ENCODE measurements at regions not wholly inside any gene's neighbourhood (a gene's known extent, or its start where the extent isn't known, plus 50 kb on each side); places are given as distances from the start of the nearest gene placed in this dataset.

GRCh38 chr21:27078915-27079314 is 112.0 kb upstream of the ADAMTS5 start:
- no peak for DNase-seq (ENCODE audit: low read depth in 2 of 2)

DNA sequence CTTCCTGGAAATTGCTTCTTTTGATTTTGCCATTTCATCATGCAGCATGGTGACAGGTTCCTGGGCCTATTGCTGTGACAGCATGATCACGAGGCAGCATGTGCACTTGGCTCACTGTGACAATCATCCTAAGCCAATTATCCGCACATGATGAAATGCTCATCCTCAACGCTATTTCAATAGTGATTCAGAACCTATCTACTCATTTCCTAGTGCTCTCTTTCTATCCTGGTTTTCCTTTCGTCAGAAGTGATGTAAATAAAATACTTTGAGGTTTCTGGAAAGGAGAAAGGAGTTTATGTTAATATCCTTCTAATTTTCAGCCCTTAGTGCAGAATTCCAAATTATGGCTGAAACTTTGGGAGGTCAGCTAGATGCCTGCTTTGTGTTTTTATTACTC is 110.6 kb upstream of the ADAMTS5 start:
- no peak for DNase-seq (ENCODE audit: low read depth in 2 of 2)

- DNase-seq (ENCODE audit: low read depth in 2 of 2): no peak
Observed at GRCh38 chr21:27076025-27076424, 109.1 kb upstream of the ADAMTS5 start.

DNA sequence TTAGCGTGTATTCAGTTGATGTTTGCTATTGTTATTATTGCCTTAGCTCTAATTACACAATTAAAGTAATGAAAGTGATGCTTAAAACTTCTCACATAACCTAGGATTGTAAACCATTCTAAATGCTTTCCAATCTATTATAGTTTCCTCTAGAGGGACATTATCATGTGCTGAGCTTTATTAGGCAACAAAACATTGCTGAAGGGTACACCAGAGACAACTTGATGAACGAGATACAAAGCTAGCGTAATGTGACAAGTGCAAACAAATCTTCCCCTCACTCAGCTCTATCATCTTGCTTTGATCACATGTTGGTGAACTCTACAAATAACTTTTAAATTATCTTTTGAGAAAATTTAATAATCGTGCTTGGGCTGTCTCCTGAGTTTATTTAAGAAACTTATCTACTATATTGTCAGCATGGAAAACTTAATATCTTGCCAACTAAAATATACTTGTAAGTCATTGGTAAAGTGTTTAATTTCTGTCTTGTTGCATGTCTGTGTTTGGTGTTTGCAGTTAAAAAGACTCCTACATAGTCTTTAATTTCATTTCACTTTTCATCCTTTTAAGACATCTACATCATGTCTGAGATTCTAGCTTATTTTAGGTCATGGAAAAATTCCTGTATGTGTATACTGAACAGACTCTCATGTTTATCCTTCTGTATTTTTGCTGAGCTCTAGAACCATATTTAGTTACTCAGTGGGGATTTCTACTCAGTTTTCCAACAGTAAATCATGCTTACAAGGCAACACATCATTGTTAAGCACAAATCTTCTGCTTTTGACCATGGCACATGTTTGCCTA is 104.2 kb upstream of the ADAMTS5 start:
- no peak for DNase-seq (ENCODE audit: low read depth in 2 of 2)

GRCh38 chr21:27068811-27069210 is 101.9 kb upstream of the ADAMTS5 start:
- no peak for DNase-seq (ENCODE audit: low read depth in 2 of 2)

DNA sequence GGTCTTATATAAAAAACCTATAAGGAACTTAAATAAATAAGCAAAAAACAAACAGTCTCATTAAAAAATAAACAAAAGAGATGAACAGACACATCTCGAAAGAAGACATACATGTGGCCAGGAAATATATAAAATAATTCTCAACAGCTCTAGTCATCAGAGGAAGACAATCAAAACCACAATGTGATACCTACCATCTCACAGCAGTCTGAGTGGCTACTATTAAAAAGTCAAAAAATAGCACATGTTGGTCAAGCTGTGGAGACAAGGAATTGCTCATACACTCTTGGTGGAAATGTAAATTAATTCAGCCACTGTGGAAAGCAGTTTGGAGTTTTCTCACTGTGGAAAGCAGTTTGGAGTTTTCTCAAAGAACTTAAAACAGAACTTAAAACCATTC is 100.3 kb upstream of the ADAMTS5 start:
- no peak for DNase-seq (ENCODE audit: low read depth in 2 of 2)

DNA sequence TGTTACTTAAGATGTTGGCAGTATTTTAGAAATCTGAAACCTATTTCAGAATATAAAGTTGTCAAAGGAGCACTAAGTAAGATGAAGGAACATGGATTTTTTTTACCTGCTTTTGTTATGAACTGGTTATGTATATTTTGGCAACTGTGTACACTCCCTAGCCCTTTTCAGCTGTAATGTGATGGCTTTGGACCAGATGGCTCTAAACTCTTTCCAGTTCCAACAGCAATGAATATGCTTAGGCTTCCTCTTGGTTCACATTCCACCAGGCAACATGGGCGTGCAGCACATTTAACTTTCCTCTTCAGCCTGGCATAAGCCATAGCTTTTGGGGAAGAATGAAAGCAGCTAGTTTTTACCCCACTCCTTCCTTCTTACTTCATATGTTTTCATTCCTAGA is 95.6 kb upstream of the ADAMTS5 start:
- DNase-seq (ENCODE audit: low read depth in 2 of 2): no peak

DNA sequence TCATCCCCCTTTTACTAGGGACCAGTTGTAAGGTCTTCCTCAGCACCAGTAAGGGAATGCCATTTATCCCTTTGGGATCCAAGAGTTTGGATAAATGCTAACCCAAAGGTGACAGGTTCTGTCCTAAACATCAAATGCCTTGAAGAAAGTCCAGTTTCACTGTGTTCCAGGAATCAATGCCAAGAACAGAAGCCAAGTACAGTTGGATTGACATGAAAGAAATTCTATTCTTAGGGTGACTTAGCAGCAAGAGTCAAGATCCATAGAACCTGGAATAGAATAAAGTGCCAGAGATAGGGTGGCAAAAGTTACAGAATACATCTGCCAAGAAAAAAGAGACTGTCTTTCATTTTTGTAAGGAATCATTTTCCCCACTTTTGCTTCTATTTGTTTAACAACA is 94.9 kb upstream of the ADAMTS5 start:
- DNase-seq (ENCODE audit: low read depth in 2 of 2): no peak

- DNase-seq (ENCODE audit: low read depth in 2 of 2): no peak
Observed at GRCh38 chr21:27060190-27060589, 93.3 kb upstream of the ADAMTS5 start.

DNA sequence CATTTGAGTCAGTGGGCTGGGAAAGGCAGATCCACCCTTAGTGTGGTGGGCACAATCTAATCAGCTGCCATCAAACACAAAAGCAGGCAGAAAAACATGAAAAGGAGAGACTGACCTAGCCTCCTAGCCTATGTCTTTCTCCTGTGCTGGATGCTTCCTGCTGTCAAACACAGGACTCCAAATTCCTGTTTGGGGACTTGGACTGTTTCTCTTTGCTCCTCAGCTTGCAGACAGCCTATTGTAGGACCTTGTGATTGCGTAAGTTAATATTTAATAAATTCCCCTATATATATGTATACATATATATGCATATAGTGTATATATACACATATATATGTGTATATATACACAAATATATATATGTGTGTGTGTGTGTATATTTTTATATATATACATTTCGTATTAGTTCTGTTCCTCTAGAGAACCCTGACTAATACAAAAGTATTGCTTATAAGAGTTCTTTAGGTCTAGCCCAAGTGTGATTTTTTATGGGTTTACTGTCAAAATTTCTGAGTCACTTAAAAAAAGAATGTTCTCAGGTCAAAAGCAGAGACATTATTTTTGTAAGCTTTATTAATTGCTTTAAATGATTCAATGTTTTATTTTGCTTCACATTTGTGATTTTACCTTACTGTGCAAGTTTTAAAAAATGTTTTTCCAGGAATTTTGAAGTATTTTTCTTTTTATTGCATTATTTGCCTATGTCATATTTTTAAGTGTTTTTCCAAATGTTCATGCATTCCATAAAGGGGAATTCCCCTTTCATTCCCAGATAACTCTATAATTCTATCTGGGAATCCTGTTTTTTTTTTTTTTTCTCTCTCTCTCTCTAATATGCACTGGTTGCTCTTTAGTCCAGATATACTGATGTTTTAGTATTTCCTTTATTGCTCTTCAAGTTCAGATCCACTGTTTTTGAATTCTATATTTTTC is 92.1 kb upstream of the ADAMTS5 start:
- no peak for DNase-seq (ENCODE audit: low read depth in 2 of 2)

DNA sequence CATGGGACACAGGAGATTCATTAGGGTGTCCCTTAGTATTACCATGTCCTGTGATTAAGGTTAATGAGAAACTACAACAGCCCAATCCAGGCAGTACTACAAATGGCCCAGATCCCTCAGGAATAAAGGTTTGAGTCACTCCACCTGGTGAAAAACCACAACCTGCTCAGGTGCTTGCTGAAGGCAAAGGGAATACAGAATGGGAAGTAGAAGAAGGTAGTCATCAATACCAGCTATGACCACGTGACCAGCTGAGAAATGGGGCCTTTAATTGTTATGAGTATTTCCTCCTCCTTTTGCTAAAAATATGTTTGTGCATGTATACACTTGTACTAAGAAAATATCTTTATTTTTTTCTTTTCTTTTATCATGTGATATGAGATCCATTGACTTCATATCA is 91.1 kb upstream of the ADAMTS5 start:
- no peak for DNase-seq (ENCODE audit: low read depth in 2 of 2)

- no peak for DNase-seq (ENCODE audit: low read depth in 2 of 2)
Observed at GRCh38 chr21:27047658-27048314, 80.9 kb upstream of the ADAMTS5 start.

DNA sequence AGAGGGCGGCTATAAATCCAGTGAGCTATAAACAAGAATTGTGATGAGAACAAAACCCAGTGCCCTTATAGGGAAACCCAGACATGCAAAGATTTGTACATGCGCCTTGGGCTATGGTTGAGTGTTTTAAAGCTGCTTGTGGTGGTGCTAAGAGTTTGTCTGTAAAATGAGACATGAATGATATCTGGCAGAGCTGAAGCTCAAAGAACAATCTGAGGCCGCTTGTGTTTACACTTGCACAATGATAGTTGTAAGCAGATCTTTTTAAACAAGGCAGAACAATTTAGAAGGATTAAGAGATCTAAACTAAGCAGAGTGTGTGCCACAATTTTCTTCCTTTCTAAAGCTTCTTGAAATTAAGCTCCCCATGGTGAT is 80.4 kb upstream of the ADAMTS5 start:
- DNase-seq (ENCODE audit: low read depth in 2 of 2): no peak

DNA sequence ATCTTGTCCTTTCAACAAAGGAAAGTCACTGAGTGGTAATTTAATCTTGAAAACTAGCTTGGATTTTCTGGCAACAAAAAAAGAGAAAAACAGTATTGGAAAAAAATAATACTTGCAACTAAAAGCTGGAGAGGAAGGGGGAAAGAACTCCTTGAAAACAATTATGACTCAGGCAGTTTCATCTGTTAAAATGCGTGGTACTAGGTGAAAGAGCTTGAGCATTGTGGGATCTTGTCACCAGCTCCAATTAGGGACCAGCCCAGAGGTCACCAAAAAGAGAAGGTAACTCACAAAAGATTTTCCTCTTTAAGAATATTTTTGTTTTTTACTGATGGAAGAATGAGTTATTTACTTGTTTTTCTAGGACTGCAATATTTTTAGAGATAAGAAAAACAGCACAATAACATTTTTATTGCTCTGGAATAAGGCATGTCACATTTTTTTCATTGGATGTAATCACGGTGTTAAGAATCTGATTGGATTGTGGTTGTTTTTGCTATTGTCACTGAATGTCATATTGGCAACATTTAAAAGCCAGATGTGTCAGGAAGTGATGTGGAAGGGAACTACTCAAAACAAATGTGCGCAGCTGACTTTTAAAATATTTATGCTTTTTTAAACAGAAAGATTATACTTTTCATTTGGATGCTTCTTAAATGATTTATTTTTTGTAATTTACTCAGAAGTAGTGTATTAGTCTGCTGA is 78.5 kb upstream of the ADAMTS5 start:
- no peak for DNase-seq (ENCODE audit: low read depth in 2 of 2)

DNA sequence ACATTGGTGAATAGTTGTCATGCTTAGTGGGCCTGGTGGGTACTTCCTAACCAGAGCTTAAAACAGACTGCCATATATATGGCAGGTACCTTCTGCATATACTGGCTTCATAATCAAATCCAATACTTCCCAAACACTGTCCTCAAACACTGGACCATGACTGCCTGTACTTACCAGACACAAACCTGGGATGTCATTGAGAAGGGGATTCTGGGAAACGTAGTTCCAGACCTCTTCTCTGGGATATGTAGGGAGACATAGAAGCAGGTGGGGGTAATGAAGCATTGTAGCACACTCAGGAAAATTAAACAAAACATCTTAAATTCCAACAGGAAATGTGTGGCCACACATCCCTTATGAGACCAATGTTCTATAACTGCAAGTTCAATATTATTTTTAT is 76.5 kb upstream of the ADAMTS5 start:
- DNase-seq (ENCODE audit: low read depth in 2 of 2): no peak

DNA sequence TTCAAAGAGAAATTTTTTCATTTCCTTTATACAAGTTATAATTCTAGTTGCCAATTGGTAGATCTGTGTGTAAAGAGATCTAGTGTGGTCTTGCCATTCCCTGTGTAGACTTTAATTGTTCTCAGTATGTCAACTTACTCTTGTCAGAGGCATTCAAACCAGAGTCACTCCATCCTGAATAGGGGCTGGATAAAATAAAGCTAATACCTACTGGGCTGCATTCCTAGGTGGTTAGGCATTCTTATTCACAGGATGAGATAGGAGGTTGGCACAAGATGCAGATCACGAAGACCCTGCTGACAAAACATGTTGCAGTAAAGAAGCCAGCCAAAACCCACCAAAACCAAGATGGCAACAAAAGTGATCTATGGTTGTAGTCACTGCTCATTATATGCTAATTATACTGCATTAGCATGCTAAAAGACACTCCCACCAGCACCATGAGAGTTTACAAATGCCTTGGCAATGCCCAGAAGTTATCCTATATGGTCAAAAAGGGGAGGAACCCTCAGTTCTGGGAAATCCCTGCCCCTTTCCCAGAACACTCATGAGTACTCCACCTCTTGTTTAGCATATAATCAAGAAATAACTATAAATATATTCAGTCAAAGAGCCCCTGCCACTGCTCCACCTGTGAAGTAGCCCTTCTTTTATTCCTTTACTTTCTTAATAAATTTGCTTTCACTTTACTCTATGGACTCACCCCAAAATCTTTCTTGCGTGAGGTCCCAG is 74.0 kb upstream of the ADAMTS5 start:
- no peak for DNase-seq (ENCODE audit: low read depth in 2 of 2)

DNA sequence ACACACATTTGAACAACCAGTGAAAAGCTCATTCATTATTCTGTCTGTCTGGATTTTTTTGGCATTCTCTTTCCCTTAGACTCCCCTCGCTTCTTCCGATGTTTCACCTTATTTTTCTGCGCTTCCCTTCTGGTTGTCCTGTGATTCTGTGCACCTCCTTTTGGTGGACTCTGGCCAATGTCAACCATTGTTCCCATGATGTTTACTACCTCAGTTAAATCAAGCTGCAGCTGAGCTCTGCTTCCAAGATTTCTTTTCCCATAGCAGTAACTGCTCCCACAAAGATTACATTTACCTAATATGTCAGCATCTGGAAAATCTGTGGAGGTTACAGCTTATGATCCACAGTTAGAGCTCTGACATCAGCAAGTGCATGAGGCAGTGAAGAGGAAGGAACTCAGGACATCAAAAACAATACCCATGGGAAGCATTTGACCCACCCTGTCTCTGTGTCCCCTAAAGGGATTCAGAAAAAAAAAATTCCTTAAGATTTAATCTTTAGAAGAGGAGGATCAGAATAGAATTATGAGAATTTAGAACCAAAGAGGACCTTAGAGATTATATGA is 69.9 kb upstream of the ADAMTS5 start:
- no peak for DNase-seq (ENCODE audit: low read depth in 2 of 2)

DNA sequence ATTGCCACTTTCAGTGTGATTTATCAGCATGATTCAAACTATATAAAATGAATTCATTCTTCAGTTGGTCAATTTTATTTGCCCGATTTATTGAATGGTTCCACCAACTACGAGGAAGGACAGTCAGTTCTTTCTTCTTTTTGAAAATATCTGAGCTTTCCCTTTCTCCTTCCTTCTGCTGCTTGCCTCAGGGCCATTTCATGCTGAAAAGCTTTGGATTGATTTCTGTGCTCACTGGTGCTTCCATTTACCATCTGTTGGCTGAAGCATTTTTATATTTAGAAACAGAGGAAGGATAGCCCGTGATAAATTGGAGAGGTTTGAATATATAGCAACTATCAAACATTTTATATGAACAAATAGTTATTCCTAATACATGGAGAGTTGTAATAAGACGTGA is 68.9 kb upstream of the ADAMTS5 start:
- no peak for DNase-seq (ENCODE audit: low read depth in 2 of 2)

DNA sequence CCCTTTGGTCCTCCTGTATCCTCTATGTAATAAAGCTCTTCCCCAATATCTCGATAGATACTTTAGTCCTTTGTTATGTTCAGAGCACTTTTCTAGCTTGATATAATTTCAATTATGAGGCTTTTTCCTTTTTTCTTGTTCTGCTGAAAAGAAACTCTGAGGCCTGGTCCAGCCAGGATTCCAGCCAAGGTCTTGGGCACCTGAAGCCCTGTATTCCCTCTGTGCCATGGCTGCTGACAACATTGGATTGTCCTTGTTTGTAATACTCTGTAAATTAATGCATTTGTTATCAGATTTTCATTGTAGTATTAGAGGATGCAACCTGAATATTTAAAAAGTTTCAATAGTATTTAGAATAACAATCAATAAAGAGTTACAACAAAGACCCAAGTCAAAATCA is 67.9 kb upstream of the ADAMTS5 start:
- no peak for DNase-seq (ENCODE audit: low read depth in 2 of 2)

GRCh38 chr21:27033471-27033870 is 66.6 kb upstream of the ADAMTS5 start:
- DNase-seq (ENCODE audit: low read depth in 2 of 2): no peak

GRCh38 chr21:27026501-27026900 is 59.6 kb upstream of the ADAMTS5 start:
- DNase-seq (ENCODE audit: low read depth in 2 of 2): no peak

Data from stimulated activated CD8-positive, alpha-beta memory T cell treated with anti-CD3 and anti-CD28 coated beads, Interleukin-7, amount 100 ng/mL, for 4 hours (primary cell).